ENCODE measurements at regions not wholly inside any gene's neighbourhood (a gene's known extent, or its start where the extent isn't known, plus 50 kb on each side); places are given as distances from the start of the nearest gene placed in this dataset.

GRCh38 chr3:111373239-111373638 lies 168.8 kb upstream of the CD96 start (continued):
- TF ChIP-seq ZBTB33 (IDR thresholded peaks at IDR 0.05; ENCODE audit: extremely low read depth, insufficient replicate concordance, low read length), result no peak
- TF ChIP-seq EZH2 (IDR thresholded peaks at IDR 0.05), result no peak
- TF ChIP-seq SP1 (IDR thresholded peaks at IDR 0.05; ENCODE audit: low read depth), result no peak
- no peak for TF ChIP-seq TCF7L2 (IDR thresholded peaks at IDR 0.05; ENCODE audit: borderline replicate concordance, extremely low read depth, insufficient read depth, insufficient read length)

DNA sequence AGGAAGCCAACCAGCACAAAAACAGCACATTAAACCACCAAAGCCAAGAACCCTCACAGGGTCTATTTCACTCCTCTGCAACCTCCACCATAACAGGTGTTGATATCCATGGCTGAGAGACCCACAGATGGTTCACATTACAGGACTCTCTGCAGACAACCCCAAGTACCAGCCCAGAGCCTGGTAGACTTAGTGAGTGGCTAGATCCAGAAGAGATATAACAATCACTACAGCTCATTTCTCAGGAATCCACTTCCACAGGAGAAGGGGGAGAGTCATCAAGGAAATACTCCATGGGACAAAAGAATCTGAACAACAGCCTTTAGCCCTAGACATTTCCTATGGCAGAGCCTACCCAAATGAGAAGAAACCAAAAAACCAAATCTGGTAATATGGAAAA lies 168.1 kb upstream of the CD96 start:
- Histone ChIP-seq H3K4me2 (ENCODE audit: low read length) (no peak overlapping the region), H2AFZ (ENCODE audit: low read depth, low read length, poor library complexity, severe bottlenecking) (no peak overlapping the region), H3K9me2 (ENCODE audit: insufficient read depth) (no peaks in the 10 kb centered on the region), H4K20me1 (ENCODE audit: insufficient read depth) (no peaks in the 10 kb centered on the region), H3K36me3 (ENCODE audit: control insufficient read depth in 1 of 2, insufficient read depth in 2 of 2, low read length in 2 of 2) (no peaks in the 10 kb centered on the region), H3K79me2 (ENCODE audit: insufficient read depth, low read length) (no peaks in the 10 kb centered on the region), H3K27ac (ENCODE audit: low read depth, low read length) (no peak overlapping the region), H3K9ac (ENCODE audit: low read length) (no peak overlapping the region), H3K9me3 (ENCODE audit: control insufficient read depth in 1 of 2, insufficient read depth in 1 of 2, low read depth in 1 of 2, low read length in 2 of 2) (no peaks in the 10 kb centered on the region), H3K27me3 (ENCODE audit: insufficient read depth, low read length) (no peaks in the 10 kb centered on the region), H3K4me3 (replicated peaks in 1 of 2; ENCODE audit: low read depth in 1 of 2, low read length in 2 of 2) (no peak overlapping the region), H3K4me1 (ENCODE audit: control insufficient read depth in 1 of 2, insufficient read depth in 2 of 2, low read length in 2 of 2) (0 out of 4 replicates have a peak, but pooled peaks cover 0 to 6% of the 10 kb centered on the region in 2 experiments)
- no TSS peak for BruUV-seq (replicated peaks)
- RAD21 ChIA-PET (ENCODE audit: low non-redundant PET in 1 of 2, low total read pairs in 2 of 2, uncharacterized antibody in 2 of 2, unreplicated experiment in 2 of 2), result no interaction called here
- intact Hi-C loops (cut with micrococcal nuclease), result no loop called here
- ATAC-seq (no peak), DNase-seq (ENCODE audit: low read depth, low spot score) (no peak)
- POLR2A ChIA-PET, result no interaction called here
- CTCF ChIA-PET, result no interaction called here
- TF ChIP-seq CTCF (IDR thresholded peaks at IDR 0.05 in 2 of 3, conservative IDR thresholded peaks at IDR 0.05 in 1 of 3; ENCODE audit: borderline replicate concordance in 1 of 3, insufficient read depth in 1 of 3, low read depth in 2 of 3, low read length in 2 of 3), result no peak
- TF ChIP-seq RAD21 (IDR thresholded peaks at IDR 0.05; ENCODE audit: low read depth), result no peak
- no peak for TF ChIP-seq ELF1 (IDR thresholded peaks at IDR 0.05; ENCODE audit: borderline replicate concordance, low read depth)
- no peak for TF ChIP-seq ZNF274 (IDR thresholded peaks at IDR 0.05; ENCODE audit: low read depth, low read length)
- TF ChIP-seq SIN3A (IDR thresholded peaks at IDR 0.05; ENCODE audit: low read depth), result no peak
- TF ChIP-seq ATF3 (IDR thresholded peaks at IDR 0.05), result no peak
- no peak for TF ChIP-seq SP1 (IDR thresholded peaks at IDR 0.05; ENCODE audit: low read depth)
- no peak for TF ChIP-seq FOSL1 (IDR thresholded peaks at IDR 0.05; ENCODE audit: low read depth)
- no peak for TF ChIP-seq ZBTB33 (IDR thresholded peaks at IDR 0.05; ENCODE audit: extremely low read depth, insufficient replicate concordance, low read length)
- TF ChIP-seq, protein P1, sequence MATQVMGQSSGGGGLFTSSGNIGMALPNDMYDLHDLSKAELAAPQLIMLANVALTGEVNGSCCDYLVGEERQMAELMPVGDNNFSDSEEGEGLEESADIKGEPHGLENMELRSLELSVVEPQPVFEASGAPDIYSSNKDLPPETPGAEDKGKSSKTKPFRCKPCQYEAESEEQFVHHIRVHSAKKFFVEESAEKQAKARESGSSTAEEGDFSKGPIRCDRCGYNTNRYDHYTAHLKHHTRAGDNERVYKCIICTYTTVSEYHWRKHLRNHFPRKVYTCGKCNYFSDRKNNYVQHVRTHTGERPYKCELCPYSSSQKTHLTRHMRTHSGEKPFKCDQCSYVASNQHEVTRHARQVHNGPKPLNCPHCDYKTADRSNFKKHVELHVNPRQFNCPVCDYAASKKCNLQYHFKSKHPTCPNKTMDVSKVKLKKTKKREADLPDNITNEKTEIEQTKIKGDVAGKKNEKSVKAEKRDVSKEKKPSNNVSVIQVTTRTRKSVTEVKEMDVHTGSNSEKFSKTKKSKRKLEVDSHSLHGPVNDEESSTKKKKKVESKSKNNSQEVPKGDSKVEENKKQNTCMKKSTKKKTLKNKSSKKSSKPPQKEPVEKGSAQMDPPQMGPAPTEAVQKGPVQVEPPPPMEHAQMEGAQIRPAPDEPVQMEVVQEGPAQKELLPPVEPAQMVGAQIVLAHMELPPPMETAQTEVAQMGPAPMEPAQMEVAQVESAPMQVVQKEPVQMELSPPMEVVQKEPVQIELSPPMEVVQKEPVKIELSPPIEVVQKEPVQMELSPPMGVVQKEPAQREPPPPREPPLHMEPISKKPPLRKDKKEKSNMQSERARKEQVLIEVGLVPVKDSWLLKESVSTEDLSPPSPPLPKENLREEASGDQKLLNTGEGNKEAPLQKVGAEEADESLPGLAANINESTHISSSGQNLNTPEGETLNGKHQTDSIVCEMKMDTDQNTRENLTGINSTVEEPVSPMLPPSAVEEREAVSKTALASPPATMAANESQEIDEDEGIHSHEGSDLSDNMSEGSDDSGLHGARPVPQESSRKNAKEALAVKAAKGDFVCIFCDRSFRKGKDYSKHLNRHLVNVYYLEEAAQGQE (IDR thresholded peaks at IDR 0.05; ENCODE audit: low read depth), result no peak
- TF ChIP-seq EZH2 (IDR thresholded peaks at IDR 0.05), result no peak
- no peak for TF ChIP-seq SRF (IDR thresholded peaks at IDR 0.05; ENCODE audit: low read depth)
- no peak for TF ChIP-seq ZFX (IDR thresholded peaks at IDR 0.05)
- no peak for TF ChIP-seq CBX3 (IDR thresholded peaks at IDR 0.05; ENCODE audit: low read depth)

Measured in HCT116 (cell line).